Panc1 (cell line): ENCODE measurements at regions not wholly inside any gene's neighbourhood (a gene's known extent, or its start where the extent isn't known, plus 50 kb on each side); places are given as distances from the start of the nearest gene placed in this dataset.
"Not testable (repeated sequence)": the region's sequence is repeated elsewhere in the genome, so short reads cannot be mapped to it uniquely, and the experiment has no call there.

Experiments used
- ATAC-seq: fragments of 200-7000 bp; cut with Tn5 transposase; 2 replicates; pipeline ENCODE4 v1.9.1; 2020; ENCODE audit warnings: mild to moderate bottlenecking, moderate library complexity
- BruUV-seq: library from RNA; stranded (reverse); fragments of 400-500 nt; replicated peaks from 2 replicates; lab custom pipeline; 2021; lab: Mats Ljungman, UMichigan
- CTCF ChIA-PET: fragments of 300-600 bp; sonication (Branson Sonifier 250); formaldehyde crosslinking; loops from one replicate; lab custom pipeline; 2022; ENCODE audit warnings: antibody characterized with exemption; lab: Charles Lee
- POLR2A ChIA-PET: fragments of 300-600 bp; sonication (Branson Sonifier 250); formaldehyde crosslinking; loops from one replicate; lab custom pipeline; 2022; ENCODE audit warnings: antibody characterized with exemption; lab: Charles Lee
- DNase-seq: peaks from one replicate; pipeline ENCODE4 v3.0.0-alpha.2; 2010; ENCODE audit warnings: low read depth, low spot score
- H3K27ac ChIP-seq: 2 replicates; pipeline ENCODE4 v1.5.1; 2011; ENCODE audit warnings: mild to moderate bottlenecking, low read length, inconsistent platforms
- H3K27me3 ChIP-seq: fragments of 200-500 bp; sonication (Bioruptor generic); 2 replicates; pipeline ENCODE4 v1.6.0; 2014; ENCODE audit warnings: low read length, inconsistent platforms; ENCODE audit not compliant: control insufficient read depth, insufficient read depth
- H3K36me3 ChIP-seq: fragments of 200-500 bp; sonication (Bioruptor generic); 2 replicates; pipeline ENCODE4 v1.5.1; 2014; ENCODE audit warnings: inconsistent platforms, mild to moderate bottlenecking, low read length, moderate library complexity; ENCODE audit not compliant: control insufficient read depth, insufficient read depth
- H3K4me1 ChIP-seq: 2 replicates; pipeline ENCODE4 v1.5.1; 2011; ENCODE audit warnings: inconsistent platforms, mild to moderate bottlenecking, low read length, moderate library complexity; ENCODE audit not compliant: control insufficient read depth, insufficient read depth
- H3K4me3 ChIP-seq, 2 experiments: 2 replicates each; pipeline ENCODE4 v1.5.1; 2011 to 2012; ENCODE audit warnings: low read depth in 2 of 2, low read length in 2 of 2, mild to moderate bottlenecking in 2 of 2, inconsistent platforms in 1 of 2, moderate library complexity in 1 of 2
- H3K9me3 ChIP-seq: fragments of 200-500 bp; sonication (Bioruptor generic); 2 replicates; pipeline ENCODE4 v1.5.1; 2014; ENCODE audit warnings: low read depth, mild to moderate bottlenecking, inconsistent platforms, low read length, moderate library complexity; ENCODE audit not compliant: control insufficient read depth, insufficient read depth
- in situ Hi-C: cut with HindIII; loops from 2 replicates; pipeline ENCODE4 v1.10.0; 2016; ENCODE audit warnings: low sequenced_read_pairs, low pct_unique_long_range_greater_than_20kb
- intact Hi-C: fragments of 100-400 bp; cut with micrococcal nuclease; formaldehyde crosslinking; loops from one replicate; pipeline ENCODE4 v1.10.0; 2022; ENCODE audit not compliant: unreplicated experiment

- H3K4me3 ChIP-seq, intact Hi-C loops, H3K27ac ChIP-seq, H3K4me1 ChIP-seq, BruUV-seq, ATAC-seq, H3K9me3 ChIP-seq, H3K27me3 ChIP-seq, H3K36me3 ChIP-seq, in situ Hi-C loops, POLR2A ChIA-PET, CTCF ChIA-PET, DNase-seq: not testable (repeated sequence)
These were observed 3595.8 kb upstream of the OR11H1 start for GRCh38 chr22:11932212-11932611.

- BruUV-seq, in situ Hi-C loops, ATAC-seq: not testable (repeated sequence)
These were observed 3559.9 kb upstream of the OR11H1 start for GRCh38 chr22:11967915-11968616.

GRCh38 chr22:11973856-11974255 is 3554.1 kb upstream of the OR11H1 start:
- BruUV-seq, DNase-seq, H3K4me1 ChIP-seq, H3K9me3 ChIP-seq, POLR2A ChIA-PET, CTCF ChIA-PET, in situ Hi-C loops, H3K27ac ChIP-seq, H3K36me3 ChIP-seq, intact Hi-C loops, H3K27me3 ChIP-seq, ATAC-seq: not testable (repeated sequence)
- peak overlapping the region in 1 of 2 experiments; percentile 39; a peak in 2 of 4 replicates for H3K4me3 ChIP-seq

More at GRCh38 chr22:11967915-11968616, 3559.9 kb upstream of the OR11H1 start:
- H3K36me3 ChIP-seq, H3K4me3 ChIP-seq, H3K27ac ChIP-seq, POLR2A ChIA-PET, H3K9me3 ChIP-seq, intact Hi-C loops, H3K27me3 ChIP-seq, H3K4me1 ChIP-seq, DNase-seq, CTCF ChIA-PET: not testable (repeated sequence)
